ENCODE measurements at regions not wholly inside any gene's neighbourhood (a gene's known extent, or its start where the extent isn't known, plus 50 kb on each side); places are given as distances from the start of the nearest gene placed in this dataset.

- no peak for DNase-seq (ENCODE audit: low read depth in 2 of 2)
These were observed 52.8 kb downstream of the FAM43A start for GRCh38 chr3:194738254-194739093.

DNA sequence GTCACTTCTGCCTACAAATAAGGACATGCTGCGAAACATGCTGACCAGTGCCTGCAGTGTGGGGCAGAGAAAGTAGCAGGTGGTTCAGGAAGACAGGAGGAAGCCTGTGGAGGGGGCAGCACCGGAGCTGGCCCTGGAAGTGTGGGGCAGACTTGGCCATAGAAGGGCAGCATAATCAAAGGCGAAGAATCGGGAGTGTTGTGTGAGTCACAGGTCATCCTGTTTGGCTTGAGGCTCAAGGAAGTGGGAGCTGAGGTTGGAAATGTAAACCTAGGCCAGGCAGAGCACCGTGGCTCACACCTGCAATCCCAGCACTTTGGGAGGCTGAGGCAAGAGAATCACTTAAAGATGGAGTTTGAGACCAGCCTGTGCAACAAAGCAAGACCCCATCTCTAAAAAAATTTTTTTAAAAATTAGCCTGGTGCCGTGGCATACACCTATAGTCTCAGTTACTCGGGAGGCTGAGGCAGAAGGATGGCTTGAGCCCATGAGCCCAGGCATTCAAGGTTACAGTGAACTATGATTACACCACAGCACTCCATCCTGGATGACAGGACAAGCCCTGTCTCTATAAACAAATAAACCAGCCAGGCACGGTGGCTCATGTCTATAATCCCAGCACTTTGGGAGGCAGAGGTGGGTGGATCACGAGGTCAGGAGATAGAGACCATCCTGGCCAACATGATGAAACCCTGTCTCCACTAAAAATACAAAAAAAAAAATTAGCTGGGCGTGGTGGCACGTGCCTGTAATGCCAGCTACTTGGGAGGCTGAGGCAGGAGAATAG, 54.0 kb downstream of the FAM43A start:
- DNase-seq (ENCODE audit: low read depth in 2 of 2): no peak

- DNase-seq (ENCODE audit: low read depth in 2 of 2): no peak
These were observed 55.3 kb downstream of the FAM43A start for GRCh38 chr3:194740859-194741491.

- no peak for DNase-seq (ENCODE audit: low read depth in 2 of 2)
These were observed 56.2 kb downstream of the FAM43A start for GRCh38 chr3:194741916-194742315.

- no peak for DNase-seq (ENCODE audit: low read depth in 2 of 2)
These were observed 59.1 kb downstream of the FAM43A start for GRCh38 chr3:194744826-194745225.

- DNase-seq (ENCODE audit: low read depth in 2 of 2): no peak
These were observed 59.9 kb downstream of the FAM43A start for GRCh38 chr3:194745422-194746184.

DNA sequence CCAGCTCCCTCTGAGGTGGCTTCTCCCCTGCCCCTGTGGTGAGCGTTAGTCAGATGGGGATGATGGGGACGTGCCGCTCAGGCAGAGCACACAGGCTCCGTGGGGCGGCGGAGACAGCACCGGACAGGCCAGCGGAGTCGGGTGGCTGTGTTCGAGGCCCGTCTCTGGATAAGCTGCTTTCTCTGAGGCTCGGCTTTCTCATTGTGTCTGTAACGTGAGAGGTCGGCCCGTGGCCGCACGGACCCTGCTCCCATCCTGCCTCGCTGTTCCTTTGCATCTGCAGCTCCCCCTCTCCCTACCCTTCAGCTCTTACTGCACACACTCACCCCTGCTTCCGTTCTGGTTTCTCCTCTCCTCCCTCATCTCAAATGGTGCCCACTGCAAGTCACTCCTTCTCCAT, 62.5 kb downstream of the FAM43A start:
- DNase-seq (ENCODE audit: low read depth in 2 of 2): no peak

GRCh38 chr3:194749631-194750490, 64.2 kb downstream of the FAM43A start:
- no peak for DNase-seq (ENCODE audit: low read depth in 2 of 2)

DNA sequence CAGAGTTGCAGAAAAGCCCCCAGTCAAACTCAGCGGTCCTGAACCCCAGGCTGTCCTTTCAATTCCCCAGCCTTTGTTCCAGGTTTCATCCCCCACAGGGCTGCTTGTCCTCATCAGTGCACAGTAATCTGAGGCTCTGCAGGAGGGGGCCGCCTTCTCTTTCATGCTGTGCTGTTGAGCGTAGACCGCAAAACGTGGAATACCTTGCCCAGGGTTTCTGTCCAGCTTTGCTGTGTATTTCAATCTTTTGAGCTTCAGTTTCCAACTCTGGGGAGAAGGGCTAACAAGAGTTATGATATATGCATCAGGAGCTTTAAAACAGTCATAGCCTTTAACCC, 64.8 kb downstream of the FAM43A start:
- DNase-seq (ENCODE audit: low read depth in 2 of 2): no peak

DNA sequence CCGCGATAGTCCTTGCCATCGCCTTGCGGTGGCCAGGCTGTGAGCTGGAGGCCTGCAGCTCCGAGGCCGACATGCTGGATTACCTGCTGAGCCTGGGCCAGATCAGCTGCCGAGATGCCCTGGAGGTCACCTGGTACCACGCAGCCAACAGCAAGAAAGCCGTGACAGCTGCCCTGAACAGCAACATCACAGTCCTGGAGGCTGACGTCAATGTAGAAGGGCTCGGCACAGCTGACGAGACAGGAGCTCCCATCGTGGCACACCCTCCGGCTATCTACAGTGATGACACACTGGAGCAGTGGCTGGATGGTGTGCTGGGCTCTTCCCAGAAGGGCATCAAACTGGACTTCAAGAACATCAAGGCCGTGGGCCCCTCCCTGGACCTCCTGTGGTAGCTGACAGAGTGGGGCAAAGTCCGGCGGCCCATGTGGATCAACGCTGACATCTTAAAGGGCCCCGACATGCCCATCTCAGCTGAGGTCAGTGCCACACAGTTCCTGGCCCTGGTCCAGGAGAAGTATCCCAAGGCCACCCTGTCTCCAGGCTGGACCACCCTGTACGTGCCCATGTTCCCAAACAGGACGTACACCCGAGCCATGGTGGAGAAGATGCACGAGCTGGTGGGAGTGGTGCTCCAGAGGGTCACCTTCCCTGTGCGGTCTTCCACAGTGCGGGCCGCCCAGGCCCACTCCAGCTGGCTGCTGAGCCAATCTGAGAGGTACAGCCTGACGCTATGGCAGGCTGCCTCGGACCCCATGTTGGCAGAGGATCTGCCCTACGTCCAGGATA, 70.2 kb downstream of the FAM43A start:
- no peak for DNase-seq (ENCODE audit: low read depth in 2 of 2)

GRCh38 chr3:194756460-194756779, 70.7 kb downstream of the FAM43A start:
- no peak for DNase-seq (ENCODE audit: low read depth in 2 of 2)

DNA sequence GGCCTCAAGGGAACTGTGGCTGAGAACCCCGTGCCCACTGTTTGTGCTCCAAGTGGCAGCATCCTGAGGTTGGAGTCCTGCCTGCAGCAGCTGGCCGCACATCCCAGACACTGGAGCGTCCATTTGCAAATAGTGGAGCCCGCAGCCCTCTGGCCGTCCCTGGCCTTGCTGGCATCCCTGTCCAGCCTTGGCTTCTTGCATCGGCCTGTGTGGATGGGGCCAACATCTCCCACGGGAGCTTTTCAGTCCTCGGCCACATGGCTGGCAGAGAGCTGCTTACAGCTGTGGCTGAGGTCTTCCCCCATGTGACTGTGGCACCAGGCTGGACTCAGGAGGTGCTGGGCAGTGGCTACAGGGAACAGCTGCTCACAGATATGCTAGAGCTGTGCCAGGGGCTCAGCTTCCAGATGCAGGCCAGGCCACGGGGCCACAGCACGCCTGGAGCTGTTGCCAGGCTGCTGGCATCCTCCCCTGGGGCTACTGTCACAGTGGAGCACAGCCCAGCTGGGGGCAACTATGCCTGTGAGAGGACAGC, 71.2 kb downstream of the FAM43A start:
- no peak for DNase-seq (ENCODE audit: low read depth in 2 of 2)

GRCh38 chr3:194757647-194758061, 72.0 kb downstream of the FAM43A start:
- no peak for DNase-seq (ENCODE audit: low read depth in 2 of 2)

DNA sequence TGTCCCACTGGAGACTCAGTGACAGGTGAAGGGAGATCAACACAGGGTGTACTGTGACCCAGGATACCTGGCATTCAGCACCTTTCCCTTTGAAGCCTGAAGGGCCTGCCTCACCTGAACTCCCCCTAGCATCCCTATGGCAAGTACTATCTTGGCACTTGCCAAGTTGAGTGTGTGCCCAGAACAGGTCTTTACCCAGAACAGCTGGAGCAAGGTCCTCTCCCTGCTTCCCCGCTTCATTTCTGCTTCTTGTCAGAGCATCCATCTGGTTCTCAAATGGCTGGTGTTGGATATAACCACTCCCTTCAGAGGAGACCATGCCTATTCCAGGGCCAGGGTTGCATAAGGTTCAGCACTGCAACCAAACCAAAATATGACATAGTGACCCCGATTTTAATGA, 73.0 kb downstream of the FAM43A start:
- no peak for DNase-seq (ENCODE audit: low read depth in 2 of 2)

DNA sequence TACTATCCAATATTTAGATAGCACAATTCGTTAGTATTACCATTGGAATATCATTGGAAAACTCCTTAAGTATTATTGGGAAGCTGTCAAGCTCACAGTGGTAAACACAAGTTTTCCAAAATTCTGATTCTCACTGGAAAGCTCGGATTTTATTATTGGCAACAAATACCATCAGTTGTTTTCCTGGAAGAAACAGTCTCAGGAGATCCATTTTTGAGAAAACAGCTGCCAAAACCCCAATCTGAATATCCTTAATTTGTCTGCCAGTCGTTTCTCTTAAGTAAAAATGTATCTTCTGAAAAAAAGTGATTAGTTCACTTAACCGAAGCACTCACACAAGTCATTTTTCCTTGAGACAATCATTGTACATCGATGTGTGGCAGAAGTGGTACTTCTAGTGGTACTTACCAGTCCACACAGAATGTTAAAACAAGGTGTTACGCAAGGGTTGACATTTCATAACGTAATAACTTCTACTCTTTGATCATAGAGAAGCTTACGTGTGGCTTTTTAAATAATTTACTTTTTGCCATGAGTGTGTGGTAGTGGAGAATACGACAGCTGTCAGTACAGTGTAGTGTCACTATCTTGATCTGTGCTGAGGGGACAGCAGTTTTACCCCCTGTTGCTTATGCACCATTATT, 74.9 kb downstream of the FAM43A start:
- DNase-seq (ENCODE audit: low read depth in 2 of 2): no peak

DNA sequence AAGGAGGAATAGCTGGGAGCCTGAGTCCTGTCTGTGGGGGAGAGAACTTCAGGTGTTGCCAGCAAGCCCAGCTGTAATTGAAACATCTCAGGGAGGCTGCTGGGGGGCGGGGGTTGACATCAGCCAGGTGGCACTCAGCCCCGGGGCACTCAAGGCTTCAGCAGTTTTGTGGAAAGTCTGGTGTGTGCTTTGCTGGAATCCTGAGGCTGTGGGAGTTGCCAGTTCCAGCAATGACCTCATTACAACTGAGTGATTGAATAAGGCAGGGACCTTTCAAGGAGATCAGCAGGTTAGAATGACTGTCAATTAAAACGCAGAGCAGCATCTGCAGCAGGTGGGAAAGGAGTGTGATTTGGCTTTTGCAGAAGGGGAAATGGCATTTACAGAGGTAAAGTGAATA, 75.7 kb downstream of the FAM43A start:
- no peak for DNase-seq (ENCODE audit: low read depth in 2 of 2)

DNA sequence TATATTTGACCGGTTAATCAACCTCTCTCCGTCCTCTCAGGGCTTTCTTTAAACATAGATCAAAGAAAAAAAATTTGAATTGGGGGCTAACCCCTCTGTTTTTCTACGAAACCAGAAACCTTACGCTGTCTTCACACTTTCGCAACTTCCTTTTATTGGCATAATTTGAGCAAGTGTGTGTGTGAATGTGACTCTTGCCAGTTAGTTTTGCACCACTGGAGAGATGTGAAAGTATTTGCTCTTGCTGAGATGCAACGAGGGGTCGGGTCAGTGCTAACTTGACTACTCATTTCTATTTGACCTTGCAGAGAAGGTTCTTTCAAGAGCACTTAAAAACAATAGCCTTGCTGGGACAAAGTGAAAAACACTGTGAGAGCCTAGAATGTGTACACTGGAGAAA, 81.2 kb downstream of the FAM43A start:
- DNase-seq (ENCODE audit: low read depth in 2 of 2): no peak

DNA sequence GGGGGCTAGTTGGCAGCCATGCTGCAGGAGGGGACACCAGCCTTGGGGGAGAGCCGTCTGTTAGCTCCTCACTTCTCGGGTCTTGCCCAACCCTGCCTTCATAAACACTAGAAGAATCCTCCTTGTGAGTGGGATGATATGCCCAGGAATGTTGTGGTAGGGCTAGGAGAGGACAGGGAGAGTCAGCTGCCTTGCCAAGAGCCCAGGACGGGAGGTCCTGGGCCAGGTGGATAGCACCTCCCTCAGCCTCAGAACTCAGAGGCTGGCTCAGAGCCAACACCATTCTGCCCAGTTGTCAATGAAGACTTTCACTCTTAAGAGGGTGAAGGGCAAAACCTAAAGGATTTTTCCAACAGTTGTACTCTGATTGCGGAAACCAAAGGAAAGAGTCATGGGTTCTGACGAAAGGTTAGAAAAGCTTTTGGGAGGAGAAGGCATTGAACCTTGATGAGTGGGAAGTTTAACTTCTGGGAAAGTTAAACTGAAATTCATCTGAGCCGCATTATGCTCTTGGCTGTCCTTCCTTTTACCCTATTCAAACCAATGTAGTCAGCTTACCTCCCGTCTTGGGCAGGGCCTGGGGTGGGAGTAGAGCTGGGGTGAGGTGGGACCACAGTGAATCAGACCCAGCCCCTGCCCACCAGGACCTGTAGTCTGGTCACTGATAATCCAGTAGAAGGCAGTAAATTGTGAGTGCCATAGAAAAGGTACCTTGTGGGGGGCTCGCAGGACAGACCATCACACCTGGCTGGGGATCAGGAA, 81.9 kb downstream of the FAM43A start:
- DNase-seq (ENCODE audit: low read depth in 2 of 2): no peak

- DNase-seq (ENCODE audit: low read depth in 2 of 2): no peak
These were observed 82.9 kb downstream of the FAM43A start for GRCh38 chr3:194768586-194768985.
